SK-N-SH (cell line): ENCODE measurements at regions not wholly inside any gene's neighbourhood (a gene's known extent, or its start where the extent isn't known, plus 50 kb on each side); places are given as distances from the start of the nearest gene placed in this dataset.

Experiments
- CTCF ChIP-seq: fragments of 200-600 bp; sonication (generic); IDR thresholded peaks from 2 replicates; pipeline ENCODE4 v1.6.1; 2017; ENCODE audit warnings: antibody characterized with exemption, mild to moderate bottlenecking, moderate library complexity
- ELF1 ChIP-seq: IDR thresholded peaks from 2 replicates; pipeline ENCODE4 v1.4.0; 2012
- GABPA ChIP-seq: IDR thresholded peaks from 2 replicates; pipeline ENCODE4 v1.4.0; 2012; ENCODE audit warnings: low read depth, mild to moderate bottlenecking
- MAX ChIP-seq: IDR thresholded peaks from 2 replicates; pipeline ENCODE4 v1.4.0; 2012; ENCODE audit warnings: low read depth
- REST ChIP-seq: IDR thresholded peaks from 2 replicates; pipeline ENCODE4 v1.6.1; 2012; ENCODE audit warnings: mild to moderate bottlenecking, low read depth, low read length, moderate library complexity
- SMC3 ChIP-seq: IDR thresholded peaks from 2 replicates; pipeline ENCODE4 v1.6.1; 2012; ENCODE audit warnings: low read depth, low read length, improper control_type of control experiment

GRCh38 chr16:16882766-16883165 is 503.8 kb downstream of the NPIPA7 start:
- TF ChIP-seq CTCF = no peak
- TF ChIP-seq REST = no peak
- no peak for TF ChIP-seq GABPA
- TF ChIP-seq ELF1 = no peak
- TF ChIP-seq MAX = no peak
- no peak for TF ChIP-seq SMC3
